GM13977 (cell line): ENCODE measurements at regions not wholly inside any gene's neighbourhood (a gene's known extent, or its start where the extent isn't known, plus 50 kb on each side); places are given as distances from the start of the nearest gene placed in this dataset.

Experiments used
- DNase-seq: peaks from one replicate; pipeline ENCODE4 v3.0.0; 2012; ENCODE audit warnings: low spot score
- CTCF ChIP-seq: IDR thresholded peaks from 2 replicates; pipeline ENCODE4 v1.5.1; 2012; ENCODE audit warnings: mild to moderate bottlenecking, control low read depth; ENCODE audit not compliant: insufficient read depth; ENCODE audit errors: extremely low read depth, missing control alignments
- in situ Hi-C: fragments of 300-500 bp; cut with MboI; formaldehyde crosslinking; loops from one replicate; pipeline ENCODE4 v1.12.0; 2022; ENCODE audit warnings: low sequenced_read_pairs, low pct_unique_long_range_greater_than_20kb, mixed read lengths, inconsistent platforms; ENCODE audit not compliant: unreplicated experiment

- in situ Hi-C loops, result no loop called here
Measured at GRCh38 chr21:31460980-31461379, 116.9 kb upstream of the TIAM1 start.

GRCh38 chr21:31459457-31459856 is 115.4 kb upstream of the TIAM1 start:
- no peak for TF ChIP-seq CTCF
- in situ Hi-C loops, result no loop called here
- DNase-seq, result no peak

More at GRCh38 chr21:31460980-31461379, 116.9 kb upstream of the TIAM1 start:
- TF ChIP-seq CTCF, result no peak
- DNase-seq, result no peak

GRCh38 chr21:31457675-31458074 is 113.6 kb upstream of the TIAM1 start:
- in situ Hi-C loops, result no loop called here
- DNase-seq, result no peak
- TF ChIP-seq CTCF, result no peak

- DNase-seq, result no peak
- TF ChIP-seq CTCF, result no peak
- in situ Hi-C loops, result no loop called here
Measured at GRCh38 chr21:31456201-31456600, 112.1 kb upstream of the TIAM1 start.

GRCh38 chr21:31455506-31455905 is 111.4 kb upstream of the TIAM1 start:
- in situ Hi-C loops, result no loop called here
- no peak for DNase-seq
- TF ChIP-seq CTCF, result no peak

- no peak for DNase-seq
- in situ Hi-C loops, result no loop called here
Measured at GRCh38 chr21:31450980-31451379, 106.9 kb upstream of the TIAM1 start.

More at GRCh38 chr21:31450980-31451379, 106.9 kb upstream of the TIAM1 start:
- no peak for TF ChIP-seq CTCF
